Astrocyte (in vitro differentiated cells and primary cell): ENCODE measurements at regions not wholly inside any gene's neighbourhood (a gene's known extent, or its start where the extent isn't known, plus 50 kb on each side); places are given as distances from the start of the nearest gene placed in this dataset.

Experiments
- DNase-seq: peaks from one replicate; pipeline ENCODE4 v3.0.0-alpha.2; 2010; ENCODE audit warnings: low read depth
- FAIRE-seq: peaks from 2 replicates; lab custom pipeline; 2011; peaks lifted over from hg19 to GRCh38; lab: Jason Lieb, UNC
- H2AFZ ChIP-seq: 2 replicates; pipeline ENCODE4 v1.6.0; 2012; ENCODE audit warnings: low read depth, low read length, inconsistent platforms
- H3K27ac ChIP-seq: 2 replicates; pipeline ENCODE4 v1.5.1; 2011; ENCODE audit warnings: low read depth, low read length, inconsistent platforms
- H3K27me3 ChIP-seq: 2 replicates; pipeline ENCODE4 v1.6.0; 2011; ENCODE audit warnings: low read length, inconsistent platforms; ENCODE audit not compliant: insufficient read depth
- H3K36me3 ChIP-seq: 2 replicates; pipeline ENCODE4 v1.5.1; 2011; ENCODE audit warnings: low read length, inconsistent platforms; ENCODE audit not compliant: insufficient read depth
- H3K4me1 ChIP-seq: 2 replicates; pipeline ENCODE4 v1.5.1; 2011; ENCODE audit warnings: low read length, inconsistent platforms; ENCODE audit not compliant: insufficient read depth
- H3K4me2 ChIP-seq: 2 replicates; pipeline ENCODE4 v1.6.0; 2012; ENCODE audit warnings: low read length, inconsistent platforms
- H3K4me3 ChIP-seq: 2 replicates; pipeline ENCODE4 v1.5.1; 2011; ENCODE audit warnings: low read depth, mild to moderate bottlenecking, low read length, inconsistent platforms; ENCODE audit not compliant: insufficient read depth
- H3K79me2 ChIP-seq: 2 replicates; pipeline ENCODE4 v1.6.0; 2012; ENCODE audit warnings: mild to moderate bottlenecking, low read length, inconsistent platforms; ENCODE audit not compliant: insufficient read depth
- H3K9ac ChIP-seq: 2 replicates; pipeline ENCODE4 v1.6.0; 2012; ENCODE audit warnings: mild to moderate bottlenecking, low read length, inconsistent platforms
- H3K9me3 ChIP-seq: 2 replicates; pipeline ENCODE4 v1.5.1; 2012; ENCODE audit warnings: low read depth, mild to moderate bottlenecking, low read length, inconsistent platforms; ENCODE audit not compliant: insufficient read depth
- H4K20me1 ChIP-seq: 2 replicates; pipeline ENCODE4 v1.6.0; 2012; ENCODE audit warnings: low read length, inconsistent platforms; ENCODE audit not compliant: insufficient read depth
- H3K27ac Mint-ChIP-seq: one replicate; pipeline ENCODE4 v1.8.0; 2021; ENCODE audit warnings: mild to moderate bottlenecking, mixed read lengths; ENCODE audit not compliant: unreplicated experiment
- H3K27me3 Mint-ChIP-seq: one replicate; pipeline ENCODE4 v1.8.0; 2021; ENCODE audit warnings: low read depth, mixed read lengths; ENCODE audit not compliant: unreplicated experiment
- H3K36me3 Mint-ChIP-seq: one replicate; pipeline ENCODE4 v1.8.0; 2021; ENCODE audit warnings: low read depth, mixed read lengths; ENCODE audit not compliant: unreplicated experiment
- H3K4me1 Mint-ChIP-seq: one replicate; pipeline ENCODE4 v1.8.0; 2021; ENCODE audit warnings: low read depth, mixed read lengths; ENCODE audit not compliant: unreplicated experiment
- H3K4me3 Mint-ChIP-seq: one replicate; pipeline ENCODE4 v1.8.0; 2021; ENCODE audit warnings: mild to moderate bottlenecking, moderate library complexity, mixed read lengths; ENCODE audit not compliant: unreplicated experiment
- H3K9me3 Mint-ChIP-seq: one replicate; pipeline ENCODE4 v1.8.0; 2021; ENCODE audit warnings: mild to moderate bottlenecking, mixed read lengths; ENCODE audit not compliant: unreplicated experiment
- CTCF ChIP-seq: IDR thresholded peaks from 2 replicates; pipeline ENCODE4 v1.5.1; 2011; ENCODE audit warnings: low read depth, mild to moderate bottlenecking, inconsistent platforms, low read length, moderate library complexity; ENCODE audit not compliant: insufficient read depth
- EZH2 ChIP-seq: IDR thresholded peaks from 2 replicates; pipeline ENCODE4 v1.6.1; 2012; ENCODE audit warnings: mild to moderate bottlenecking, low read length, inconsistent platforms; ENCODE audit not compliant: insufficient read depth

DNA sequence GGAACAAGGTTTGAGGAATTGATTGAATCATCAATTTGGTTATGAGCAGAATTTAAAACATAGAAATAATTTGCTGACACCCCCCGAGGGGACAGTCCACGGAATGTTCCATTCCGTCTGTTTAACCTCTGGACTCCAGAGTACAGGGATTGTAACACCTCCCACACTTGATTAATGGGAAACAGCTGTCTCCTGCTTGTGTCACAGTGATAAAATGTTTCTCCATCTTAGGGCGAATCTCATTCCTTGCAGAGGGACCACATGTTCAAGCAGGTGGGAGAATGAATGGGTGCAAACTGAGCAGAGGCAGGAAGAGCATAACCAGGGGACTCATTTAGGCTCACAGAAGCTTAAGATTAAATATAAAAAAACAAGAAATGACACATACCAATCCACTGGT lies 249.5 kb upstream of the RBFOX1 start:
- H3K36me3 Mint-ChIP-seq = no peaks in the 10 kb centered on the region
- no peaks in the 10 kb centered on the region for H3K79me2 ChIP-seq
- no peaks in the 10 kb centered on the region for H3K4me1 Mint-ChIP-seq
- H3K36me3 ChIP-seq = no peaks in the 10 kb centered on the region
- H3K27me3 ChIP-seq = no peaks in the 10 kb centered on the region
- DNase-seq (no peak), FAIRE-seq (no peak)
- H3K4me1 ChIP-seq = no peaks in the 10 kb centered on the region
- peaks cover 8% of the 10 kb centered on the region for H3K9me3 ChIP-seq
- H2AFZ ChIP-seq = no peak overlapping the region
- no peaks in the 10 kb centered on the region for H4K20me1 ChIP-seq
- H3K4me3 ChIP-seq = no peak overlapping the region
- no peak overlapping the region for H3K27ac ChIP-seq
- H3K27me3 Mint-ChIP-seq = peaks cover 6% of the 10 kb centered on the region
- no peaks in the 10 kb centered on the region for H3K9me3 Mint-ChIP-seq
- H3K4me3 Mint-ChIP-seq = no peak overlapping the region
- no peak overlapping the region for H3K4me2 ChIP-seq
- TF ChIP-seq EZH2 (no peak), CTCF (no peak)
- H3K27ac Mint-ChIP-seq = no peak overlapping the region
- no peak overlapping the region for H3K9ac ChIP-seq

- H3K4me3 Mint-ChIP-seq = no peak overlapping the region
- no peaks in the 10 kb centered on the region for H3K27me3 ChIP-seq
- no peak overlapping the region for H3K4me2 ChIP-seq
- H4K20me1 ChIP-seq = no peaks in the 10 kb centered on the region
- no peak overlapping the region for H3K27ac Mint-ChIP-seq
- H2AFZ ChIP-seq = no peak overlapping the region
- TF ChIP-seq EZH2 (no peak), CTCF (no peak)
- no peak overlapping the region for H3K4me3 ChIP-seq
- no peak for FAIRE-seq
- H3K27me3 Mint-ChIP-seq = peaks cover 1% of the 10 kb centered on the region
- peaks cover 1% of the 10 kb centered on the region for H3K9me3 Mint-ChIP-seq
- no peak overlapping the region for H3K9ac ChIP-seq
- no peaks in the 10 kb centered on the region for H3K36me3 Mint-ChIP-seq
- peaks cover 2% of the 10 kb centered on the region for H3K9me3 ChIP-seq
- no peak overlapping the region for H3K27ac ChIP-seq
- no peaks in the 10 kb centered on the region for H3K4me1 ChIP-seq
- DNase-seq = no peak
- no peaks in the 10 kb centered on the region for H3K4me1 Mint-ChIP-seq
- no peaks in the 10 kb centered on the region for H3K79me2 ChIP-seq
- H3K36me3 ChIP-seq = no peaks in the 10 kb centered on the region
Measured at GRCh38 chr16:7077636-7078035, 255.0 kb upstream of the RBFOX1 start.

DNA sequence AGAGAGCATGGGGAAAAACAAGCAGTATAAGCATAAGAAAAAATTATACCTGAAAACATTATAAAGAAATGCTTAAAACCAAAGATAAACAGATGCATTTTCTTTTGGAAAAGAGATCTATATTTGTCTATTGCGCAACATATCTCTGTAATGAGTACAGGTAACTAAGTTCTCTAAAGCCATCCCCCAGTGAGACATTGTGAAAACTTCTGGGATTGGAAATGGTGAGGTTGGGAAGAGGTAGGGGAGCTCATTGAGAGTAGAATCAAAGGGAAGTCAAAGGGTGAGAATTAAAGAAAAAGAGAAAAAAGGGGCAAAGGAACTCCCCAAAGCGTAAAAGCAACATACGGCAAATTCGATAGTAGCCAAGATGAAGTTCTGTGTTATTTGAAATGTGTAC lies 257.9 kb upstream of the RBFOX1 start:
- Histone ChIP-seq H4K20me1 (no peaks in the 10 kb centered on the region), H3K4me1 (no peaks in the 10 kb centered on the region), H3K4me2 (no peak overlapping the region), H2AFZ (no peak overlapping the region), H3K36me3 (no peaks in the 10 kb centered on the region), H3K4me3 (no peak overlapping the region), H3K9ac (no peak overlapping the region), H3K79me2 (no peaks in the 10 kb centered on the region), H3K27ac (no peak overlapping the region), H3K9me3 (no peaks in the 10 kb centered on the region), H3K27me3 (no peaks in the 10 kb centered on the region)
- no peak for FAIRE-seq
- Mint-ChIP-seq H3K4me1 (no peaks in the 10 kb centered on the region), H3K27me3 (no peaks in the 10 kb centered on the region), H3K9me3 (peaks cover 1% of the 10 kb centered on the region), H3K4me3 (no peak overlapping the region), H3K27ac (no peak overlapping the region), H3K36me3 (no peaks in the 10 kb centered on the region)
- no peak for DNase-seq
- no peak for TF ChIP-seq CTCF
- no peak for TF ChIP-seq EZH2
